Type B pancreatic cell (in vitro differentiated cells): ENCODE measurements at regions not wholly inside any gene's neighbourhood (a gene's known extent, or its start where the extent isn't known, plus 50 kb on each side); places are given as distances from the start of the nearest gene placed in this dataset.

Source experiments
- DNase-seq: peaks from one replicate; pipeline ENCODE4 v3.0.0; 2021; ENCODE audit warnings: mixed read lengths; ENCODE audit not compliant: unreplicated experiment; ENCODE audit errors: extremely low spot score
- H3K27ac Mint-ChIP-seq: 2 replicates; pipeline ENCODE4 v1.8.0; 2021; ENCODE audit warnings: mild to moderate bottlenecking, mixed read lengths
- H3K27me3 Mint-ChIP-seq: 2 replicates; pipeline ENCODE4 v1.8.0; 2021; ENCODE audit warnings: mixed read lengths
- H3K36me3 Mint-ChIP-seq: 2 replicates; pipeline ENCODE4 v1.8.0; 2021; ENCODE audit warnings: mixed read lengths
- H3K4me1 Mint-ChIP-seq: one replicate; pipeline ENCODE4 v1.8.0; 2021; ENCODE audit warnings: mixed read lengths; ENCODE audit not compliant: unreplicated experiment
- H3K4me3 Mint-ChIP-seq: 2 replicates; pipeline ENCODE4 v1.8.0; 2021; ENCODE audit warnings: mild to moderate bottlenecking, mixed read lengths
- H3K9me3 Mint-ChIP-seq: 2 replicates; pipeline ENCODE4 v1.8.0; 2021; ENCODE audit warnings: mixed read lengths
- CTCF ChIP-seq: fragments of 200-600 bp; sonication (generic); conservative IDR thresholded peaks from 2 replicates; pipeline ENCODE4 v1.5.0; 2021; ENCODE audit warnings: antibody characterized with exemption, mild to moderate bottlenecking

- no peaks in the 10 kb centered on the region for H3K4me1 Mint-ChIP-seq
- no peak overlapping the region for H3K27ac Mint-ChIP-seq
- H3K9me3 Mint-ChIP-seq, result peaks cover 23% of the 10 kb centered on the region
- no peak for TF ChIP-seq CTCF
- H3K4me3 Mint-ChIP-seq, result no peak overlapping the region
- H3K36me3 Mint-ChIP-seq, result no peaks in the 10 kb centered on the region
- no peaks in the 10 kb centered on the region for H3K27me3 Mint-ChIP-seq
- no peak for DNase-seq
Measured at GRCh38 chr12:34295366-34296142, 273.3 kb downstream of the ALG10 start.

- Mint-ChIP-seq H3K27ac (no peak overlapping the region), H3K9me3 (peaks cover 30% of the 10 kb centered on the region), H3K36me3 (no peaks in the 10 kb centered on the region), H3K4me3 (no peak overlapping the region), H3K27me3 (no peaks in the 10 kb centered on the region), H3K4me1 (no peaks in the 10 kb centered on the region)
- DNase-seq, result no peak
- TF ChIP-seq CTCF, result no peak
Measured at GRCh38 chr12:34296143-34297041, 274.1 kb downstream of the ALG10 start.

GRCh38 chr12:34297126-34297789 is 275.0 kb downstream of the ALG10 start:
- Mint-ChIP-seq H3K4me3 (no peak overlapping the region), H3K36me3 (no peaks in the 10 kb centered on the region), H3K27ac (no peak overlapping the region), H3K9me3 (peaks cover 33% of the 10 kb centered on the region), H3K27me3 (no peaks in the 10 kb centered on the region), H3K4me1 (no peaks in the 10 kb centered on the region)
- TF ChIP-seq CTCF, result no peak
- no peak for DNase-seq

GRCh38 chr12:34297790-34298164 is 275.5 kb downstream of the ALG10 start:
- Mint-ChIP-seq H3K4me3 (no peak overlapping the region), H3K9me3 (peaks cover 33% of the 10 kb centered on the region), H3K36me3 (no peaks in the 10 kb centered on the region), H3K27ac (no peak overlapping the region), H3K4me1 (no peaks in the 10 kb centered on the region), H3K27me3 (no peaks in the 10 kb centered on the region)
- no peak for TF ChIP-seq CTCF
- no peak for DNase-seq

GRCh38 chr12:34298176-34298970 is 276.1 kb downstream of the ALG10 start:
- H3K4me3 Mint-ChIP-seq, result no peak overlapping the region
- no peak for DNase-seq
- H3K36me3 Mint-ChIP-seq, result no peaks in the 10 kb centered on the region
- no peaks in the 10 kb centered on the region for H3K27me3 Mint-ChIP-seq
- no peak overlapping the region for H3K27ac Mint-ChIP-seq
- H3K9me3 Mint-ChIP-seq, result peaks cover 29% of the 10 kb centered on the region
- H3K4me1 Mint-ChIP-seq, result no peaks in the 10 kb centered on the region
- no peak for TF ChIP-seq CTCF
